HEK293 (cell line): ENCODE measurements at regions not wholly inside any gene's neighbourhood (a gene's known extent, or its start where the extent isn't known, plus 50 kb on each side); places are given as distances from the start of the nearest gene placed in this dataset.

Source experiments
- ZBTB7A ChIP-seq: fragments of 450-650 bp; formaldehyde crosslinking; IDR thresholded peaks from 2 replicates; pipeline ENCODE4 v1.5.1; 2016; ENCODE audit warnings: low read depth, missing biosample characterization, missing genetic modification characterization
- ZNF501 ChIP-seq: fragments of 450-650 bp; formaldehyde crosslinking; IDR thresholded peaks from 2 replicates; pipeline ENCODE4 v1.5.1; 2016; ENCODE audit warnings: missing biosample characterization, missing genetic modification characterization
- ZNF623 ChIP-seq: fragments of 450-650 bp; formaldehyde crosslinking; IDR thresholded peaks from 2 replicates; pipeline ENCODE4 v1.5.1; 2016; ENCODE audit warnings: missing biosample characterization, missing genetic modification characterization
- ZNF830 ChIP-seq: fragments of 450-650 bp; IDR thresholded peaks from 2 replicates; pipeline ENCODE4 v1.5.0; 2018; ENCODE audit warnings: missing biosample characterization, missing genetic modification characterization, low read depth, mild to moderate bottlenecking, moderate library complexity
- TF ChIP-seq, protein P1 (sequence below): fragments of 450-650 bp; formaldehyde crosslinking; IDR thresholded peaks from 2 replicates; pipeline ENCODE4 v1.5.1; 2016; ENCODE audit warnings: missing biosample characterization, missing genetic modification characterization

DNA sequence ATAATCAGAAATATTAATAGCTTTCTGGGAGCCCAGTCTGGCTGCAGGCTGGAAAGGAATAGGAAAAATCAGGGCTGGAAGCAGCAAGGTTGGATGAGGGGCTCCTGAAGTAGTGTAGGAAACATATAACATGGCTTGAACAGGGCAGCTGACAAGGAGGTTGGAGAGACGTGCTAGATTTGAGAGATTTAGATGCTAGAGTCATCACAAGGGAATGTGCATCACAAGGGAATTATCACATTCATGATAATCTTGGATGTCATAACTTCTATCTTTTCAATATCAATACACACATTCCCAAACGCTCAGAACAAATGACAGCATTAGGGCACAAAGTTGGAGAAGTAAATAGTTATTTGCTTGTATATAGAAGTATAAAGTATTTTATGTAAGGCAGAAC is 120.9 kb upstream of the EGFR start:
- TF ChIP-seq ZBTB7A (tag by site-specific recombination): no peak
- TF ChIP-seq, protein P1, sequence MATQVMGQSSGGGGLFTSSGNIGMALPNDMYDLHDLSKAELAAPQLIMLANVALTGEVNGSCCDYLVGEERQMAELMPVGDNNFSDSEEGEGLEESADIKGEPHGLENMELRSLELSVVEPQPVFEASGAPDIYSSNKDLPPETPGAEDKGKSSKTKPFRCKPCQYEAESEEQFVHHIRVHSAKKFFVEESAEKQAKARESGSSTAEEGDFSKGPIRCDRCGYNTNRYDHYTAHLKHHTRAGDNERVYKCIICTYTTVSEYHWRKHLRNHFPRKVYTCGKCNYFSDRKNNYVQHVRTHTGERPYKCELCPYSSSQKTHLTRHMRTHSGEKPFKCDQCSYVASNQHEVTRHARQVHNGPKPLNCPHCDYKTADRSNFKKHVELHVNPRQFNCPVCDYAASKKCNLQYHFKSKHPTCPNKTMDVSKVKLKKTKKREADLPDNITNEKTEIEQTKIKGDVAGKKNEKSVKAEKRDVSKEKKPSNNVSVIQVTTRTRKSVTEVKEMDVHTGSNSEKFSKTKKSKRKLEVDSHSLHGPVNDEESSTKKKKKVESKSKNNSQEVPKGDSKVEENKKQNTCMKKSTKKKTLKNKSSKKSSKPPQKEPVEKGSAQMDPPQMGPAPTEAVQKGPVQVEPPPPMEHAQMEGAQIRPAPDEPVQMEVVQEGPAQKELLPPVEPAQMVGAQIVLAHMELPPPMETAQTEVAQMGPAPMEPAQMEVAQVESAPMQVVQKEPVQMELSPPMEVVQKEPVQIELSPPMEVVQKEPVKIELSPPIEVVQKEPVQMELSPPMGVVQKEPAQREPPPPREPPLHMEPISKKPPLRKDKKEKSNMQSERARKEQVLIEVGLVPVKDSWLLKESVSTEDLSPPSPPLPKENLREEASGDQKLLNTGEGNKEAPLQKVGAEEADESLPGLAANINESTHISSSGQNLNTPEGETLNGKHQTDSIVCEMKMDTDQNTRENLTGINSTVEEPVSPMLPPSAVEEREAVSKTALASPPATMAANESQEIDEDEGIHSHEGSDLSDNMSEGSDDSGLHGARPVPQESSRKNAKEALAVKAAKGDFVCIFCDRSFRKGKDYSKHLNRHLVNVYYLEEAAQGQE (tag by site-specific recombination): no peak
- TF ChIP-seq ZNF623 (tag by site-specific recombination): no peak
- no peak for TF ChIP-seq ZNF501
- no peak for TF ChIP-seq ZNF830
